ENCODE measurements at regions not wholly inside any gene's neighbourhood (a gene's known extent, or its start where the extent isn't known, plus 50 kb on each side); places are given as distances from the start of the nearest gene placed in this dataset.
"Not testable (repeated sequence)": the region's sequence is repeated elsewhere in the genome, so short reads cannot be mapped to it uniquely, and the experiment has no call there.

GRCh38 chr7:91557789-91558404 is 293.7 kb downstream of the FZD1 start:
- ATAC-seq (peak in 1 of 2 donors; percentile 91), DNase-seq (ENCODE audit: low spot score in 2 of 2) (peak in 1 of 2 donors; percentile 10)
- Mint-ChIP-seq H3K9me3 (no peaks in the 10 kb centered on the region), H3K36me3 (no peaks in the 10 kb centered on the region), H3K27ac (peak overlapping the region in 1 of 2 donors; percentile 17)

GRCh38 chr7:91559947-91560346 is 295.7 kb downstream of the FZD1 start:
- no peak for ATAC-seq
- no peak overlapping the region for H3K27ac Mint-ChIP-seq
- no peaks in the 10 kb centered on the region for H3K36me3 Mint-ChIP-seq
- no peak for DNase-seq (ENCODE audit: low spot score in 2 of 2)
- no peaks in the 10 kb centered on the region for H3K9me3 Mint-ChIP-seq

GRCh38 chr7:91564101-91564500 is 299.9 kb downstream of the FZD1 start:
- no peaks in the 10 kb centered on the region for H3K36me3 Mint-ChIP-seq
- no peak overlapping the region for H3K27ac Mint-ChIP-seq
- ATAC-seq (no peak), DNase-seq (ENCODE audit: low spot score in 2 of 2) (no peak)
- H3K9me3 Mint-ChIP-seq = no peaks in the 10 kb centered on the region

GRCh38 chr7:91564541-91564940 is 300.3 kb downstream of the FZD1 start:
- DNase-seq (ENCODE audit: low spot score in 2 of 2) = no peak
- H3K36me3 Mint-ChIP-seq = no peaks in the 10 kb centered on the region
- no peaks in the 10 kb centered on the region for H3K9me3 Mint-ChIP-seq
- no peak overlapping the region for H3K27ac Mint-ChIP-seq
- ATAC-seq = no peak

- Mint-ChIP-seq H3K36me3 (no peaks in the 10 kb centered on the region), H3K27ac (no peak overlapping the region), H3K9me3 (no peaks in the 10 kb centered on the region)
- ATAC-seq = no peak
- DNase-seq (ENCODE audit: low spot score in 2 of 2) = no peak
Measured at GRCh38 chr7:91565499-91566401, 301.5 kb downstream of the FZD1 start.

- no peak overlapping the region for H3K27ac Mint-ChIP-seq
- ATAC-seq = no peak
- no peak for DNase-seq (ENCODE audit: low spot score in 2 of 2)
- no peaks in the 10 kb centered on the region for H3K36me3 Mint-ChIP-seq
- no peaks in the 10 kb centered on the region for H3K9me3 Mint-ChIP-seq
Measured at GRCh38 chr7:91566402-91566732, 302.1 kb downstream of the FZD1 start.

- no peak for DNase-seq (ENCODE audit: low spot score in 2 of 2)
- Mint-ChIP-seq H3K9me3 (no peaks in the 10 kb centered on the region), H3K36me3 (no peaks in the 10 kb centered on the region), H3K27ac (no peak overlapping the region)
- no peak for ATAC-seq
Measured at GRCh38 chr7:91567081-91568012, 303.1 kb downstream of the FZD1 start.

GRCh38 chr7:91568138-91568537 is 303.9 kb downstream of the FZD1 start:
- Mint-ChIP-seq H3K27ac (no peak overlapping the region), H3K36me3 (no peaks in the 10 kb centered on the region), H3K9me3 (no peaks in the 10 kb centered on the region)
- DNase-seq (ENCODE audit: low spot score in 2 of 2) (no peak), ATAC-seq (no peak)

GRCh38 chr7:91569728-91570457 is 305.7 kb downstream of the FZD1 start:
- ATAC-seq (no peak), DNase-seq (ENCODE audit: low spot score in 2 of 2) (no peak)
- peaks cover 0 to 4% of the 10 kb centered on the region in 2 donors for H3K9me3 Mint-ChIP-seq
- H3K27ac Mint-ChIP-seq = no peak overlapping the region
- H3K36me3 Mint-ChIP-seq = no peaks in the 10 kb centered on the region

GRCh38 chr7:91570560-91570959 is 306.3 kb downstream of the FZD1 start:
- DNase-seq (ENCODE audit: low spot score in 2 of 2) = no peak
- no peak for ATAC-seq
- H3K27ac Mint-ChIP-seq = no peak overlapping the region
- H3K9me3 Mint-ChIP-seq = peaks cover 0 to 4% of the 10 kb centered on the region in 2 donors
- no peaks in the 10 kb centered on the region for H3K36me3 Mint-ChIP-seq

GRCh38 chr7:91571601-91572000 is 307.4 kb downstream of the FZD1 start:
- Mint-ChIP-seq H3K27ac (no peak overlapping the region), H3K9me3 (peaks cover 0 to 9% of the 10 kb centered on the region in 2 donors), H3K36me3 (peaks cover 0 to 5% of the 10 kb centered on the region in 2 donors)
- no peak for ATAC-seq
- no peak for DNase-seq (ENCODE audit: low spot score in 2 of 2)

GRCh38 chr7:91573405-91573804 is 307.1 kb downstream of the MTERF1 start:
- no peak overlapping the region for H3K27ac Mint-ChIP-seq
- DNase-seq (ENCODE audit: low spot score in 2 of 2) = no peak
- peaks cover 0 to 6% of the 10 kb centered on the region in 2 donors for H3K36me3 Mint-ChIP-seq
- H3K9me3 Mint-ChIP-seq = peaks cover 0 to 9% of the 10 kb centered on the region in 2 donors
- no peak for ATAC-seq

- not testable (repeated sequence) for H3K9me3 Mint-ChIP-seq; H3K36me3 Mint-ChIP-seq; DNase-seq (ENCODE audit: low spot score in 2 of 2); ATAC-seq; H3K27ac Mint-ChIP-seq
Measured at GRCh38 chr7:91576459-91576858, 304.0 kb downstream of the MTERF1 start.

- DNase-seq (ENCODE audit: low spot score in 2 of 2) = no peak
- Mint-ChIP-seq H3K36me3 (peaks cover 7 to 13% of the 10 kb centered on the region in 2 donors), H3K9me3 (peaks cover 8 to 11% of the 10 kb centered on the region in 2 donors), H3K27ac (no peak overlapping the region)
- ATAC-seq = no peak
Measured at GRCh38 chr7:91579837-91580236, 300.7 kb downstream of the MTERF1 start.

GRCh38 chr7:91582799-91583477 is 297.6 kb downstream of the MTERF1 start:
- Mint-ChIP-seq H3K36me3 (peaks cover 7% of the 10 kb centered on the region in 2 donors), H3K27ac (no peak overlapping the region), H3K9me3 (peaks cover 6 to 8% of the 10 kb centered on the region in 2 donors)
- ATAC-seq (no peak), DNase-seq (ENCODE audit: low spot score in 2 of 2) (no peak)

- ATAC-seq = no peak
- no peak for DNase-seq (ENCODE audit: low spot score in 2 of 2)
- no peak overlapping the region for H3K27ac Mint-ChIP-seq
- H3K9me3 Mint-ChIP-seq = peaks cover 7 to 11% of the 10 kb centered on the region in 2 donors
- peaks cover 0 to 9% of the 10 kb centered on the region in 2 donors for H3K36me3 Mint-ChIP-seq
Measured at GRCh38 chr7:91596287-91596686, 284.2 kb downstream of the MTERF1 start.
